Transverse colon (tissue), 4 donors: ENCODE measurements at regions not wholly inside any gene's neighbourhood (a gene's known extent, or its start where the extent isn't known, plus 50 kb on each side); places are given as distances from the start of the nearest gene placed in this dataset.
"Not testable (repeated sequence)": the region's sequence is repeated elsewhere in the genome, so short reads cannot be mapped to it uniquely, and the experiment has no call there.

Experiments used
- DNase-seq: peaks from one replicate; pipeline ENCODE4 v3.0.0-alpha.2; 2019
- H3K27ac ChIP-seq, 4 donors: fragments of 200-600 bp; sonication (generic); 2 replicates each; pipeline ENCODE4 v1.5.1; 2016 to 2018; ENCODE audit warnings: inconsistent platforms in 4 of 4
- H3K27me3 ChIP-seq: fragments of 200-600 bp; sonication (generic); 2 replicates; pipeline ENCODE4 v1.5.1; 2017; ENCODE audit warnings: inconsistent platforms
- H3K36me3 ChIP-seq, 4 donors: fragments of 200-600 bp; sonication (generic); 2 replicates each; pipeline ENCODE4 v1.5.1; 2017 to 2019; ENCODE audit warnings: inconsistent platforms in 4 of 4
- H3K4me1 ChIP-seq, 4 donors: fragments of 200-600 bp; sonication (generic); 2 replicates each; pipeline ENCODE4 v1.5.1; 2017 to 2020; ENCODE audit warnings: inconsistent platforms in 4 of 4
- H3K4me3 ChIP-seq, 4 donors: fragments of 200-600 bp; sonication (generic); 1 replicate in 1 of 4; 2 replicates in 3 of 4; pipeline versions ENCODE4 v1.5.1 to v1.6.1; 2017 to 2019; ENCODE audit warnings: inconsistent platforms in 4 of 4
- H3K9me3 ChIP-seq, 2 donors: fragments of 200-600 bp; sonication (generic); 2 replicates each; pipeline ENCODE4 v1.5.1; 2017 to 2019; ENCODE audit warnings: inconsistent platforms in 2 of 2
- CTCF ChIP-seq, 5 experiments: fragments of 200-600 bp in 3 of 5; fragments of 450-650 bp in 2 of 5; sonication (generic) in 3 of 5; IDR thresholded peaks; 1 replicate in 2 of 5; 2 replicates in 3 of 5; pipeline ENCODE4 v1.5.1; 2016 to 2017; ENCODE audit warnings: antibody characterized with exemption in 5 of 5, inconsistent platforms in 3 of 5, mild to moderate bottlenecking in 2 of 5, moderate library complexity in 1 of 5
- EP300 ChIP-seq: sonication (generic); formaldehyde crosslinking; IDR thresholded peaks from one replicate; pipeline ENCODE4 v1.6.1; 2017; ENCODE audit warnings: antibody characterized with exemption, low read depth
- POLR2A ChIP-seq: fragments of 450-650 bp; IDR thresholded peaks from one replicate; pipeline ENCODE4 v1.6.1; 2016; ENCODE audit warnings: antibody characterized with exemption, mild to moderate bottlenecking, moderate library complexity
- POLR2AphosphoS5 ChIP-seq, 3 donors: sonication (generic); formaldehyde crosslinking; IDR thresholded peaks; one replicate each; pipeline ENCODE4 v1.6.1; 2016; ENCODE audit warnings: antibody characterized with exemption in 3 of 3
- WGBS, 2 donors: methylation state at CpG; one replicate each; pipeline ENCODE4 v1.1.5; 2018; ENCODE audit warnings: low coverage in 1 of 2; 5-methylcytosine and 5-hydroxymethylcytosine counted together
- in situ Hi-C, 4 donors: fragments of 200-750 bp; cut with MboI; loops; one replicate each; pipeline versions ENCODE4 v1.15.0 to v1.15.1; 2017; ENCODE audit warnings: low sequenced_read_pairs in 3 of 4, low pct_ligation_motif_present in 1 of 4, low pct_unique_long_range_greater_than_20kb in 1 of 4
- intact Hi-C: fragments of 100-400 bp; cut with DNase I; formaldehyde crosslinking; loops from one replicate; pipeline ENCODE4 v1.15.1; 2023; ENCODE audit warnings: low total_unique reads

- 22 to 57% methylated on average over 3 of the region's 3 CpGs for WGBS, 2 donors
- in situ Hi-C loops, result no loop called here
- no peaks in the 10 kb centered on the region for H3K9me3 ChIP-seq
- H3K4me1 ChIP-seq, result no peaks in the 10 kb centered on the region
- DNase-seq, result no peak
- intact Hi-C loops, result no loop called here
- no peaks in the 10 kb centered on the region for H3K36me3 ChIP-seq
- no peak overlapping the region for H3K4me3 ChIP-seq
- TF ChIP-seq CTCF (IDR thresholded peaks at IDR 0.05) (no peak), EP300 (no peak), POLR2AphosphoS5 (IDR thresholded peaks at IDR 0.05) (no peak), POLR2A (no peak)
- H3K27me3 ChIP-seq, result no peaks in the 10 kb centered on the region
- H3K27ac ChIP-seq, result no peak overlapping the region
These were observed 73.3 kb upstream of the ATIC start for GRCh38 chr2:215238485-215239098.

- 71 to 92% methylated on average over 4 to 10 of the region's 10 CpGs for WGBS, 2 donors
- H3K9me3 ChIP-seq, result no peaks in the 10 kb centered on the region
- TF ChIP-seq EP300 (no peak), POLR2A (no peak), POLR2AphosphoS5 (IDR thresholded peaks at IDR 0.05) (no peak), CTCF (IDR thresholded peaks at IDR 0.05) (no peak)
- no peaks in the 10 kb centered on the region for H3K4me1 ChIP-seq
- intact Hi-C loops (no loop called here), in situ Hi-C loops (no loop called here)
- H3K36me3 ChIP-seq, result no peaks in the 10 kb centered on the region
- H3K27me3 ChIP-seq, result no peaks in the 10 kb centered on the region
- DNase-seq, result no peak
- H3K27ac ChIP-seq, result no peak overlapping the region
- H3K4me3 ChIP-seq, result no peak overlapping the region
These were observed 75.7 kb upstream of the ATIC start for GRCh38 chr2:215236131-215236530.

GRCh38 chr2:215220221-215220620 lies 81.8 kb upstream of the ABCA12 start:
- intact Hi-C loops, H3K9me3 ChIP-seq, H3K4me1 ChIP-seq, DNase-seq, H3K36me3 ChIP-seq, H3K27me3 ChIP-seq, in situ Hi-C loops, H3K27ac ChIP-seq, H3K4me3 ChIP-seq: not testable (repeated sequence)
- 91 to 100% methylated on average over 10 to 19 of the region's 19 CpGs for WGBS, 2 donors

GRCh38 chr2:215218587-215219577 lies 80.5 kb upstream of the ABCA12 start:
- 50 to 84% methylated on average over 2 to 30 of the region's 32 CpGs for WGBS, 2 donors
- H3K4me3 ChIP-seq, result no peak overlapping the region
- H3K27ac ChIP-seq, result no peak overlapping the region
- H3K9me3 ChIP-seq, result no peaks in the 10 kb centered on the region
- TF ChIP-seq EP300 (no peak), POLR2A (no peak)
- H3K27me3 ChIP-seq, result no peaks in the 10 kb centered on the region
- no peak for DNase-seq
- H3K36me3 ChIP-seq, result no peaks in the 10 kb centered on the region
- intact Hi-C loops, result no loop called here
- in situ Hi-C loops, result no loop called here
- no peaks in the 10 kb centered on the region for H3K4me1 ChIP-seq

GRCh38 chr2:215216806-215217205 lies 78.4 kb upstream of the ABCA12 start:
- intact Hi-C loops (no loop called here), in situ Hi-C loops (no loop called here)
- Histone ChIP-seq H3K36me3 (no peaks in the 10 kb centered on the region), H3K27me3 (no peaks in the 10 kb centered on the region), H3K27ac (no peak overlapping the region), H3K4me3 (no peak overlapping the region), H3K9me3 (no peaks in the 10 kb centered on the region), H3K4me1 (no peaks in the 10 kb centered on the region)
- WGBS, 2 donors, result 25 to 33% methylated on average over 1 to 2 of the region's 2 CpGs
- no peak for DNase-seq
- no peak for TF ChIP-seq EP300
